OCI-LY7 (cell line): ENCODE measurements at regions not wholly inside any gene's neighbourhood (a gene's known extent, or its start where the extent isn't known, plus 50 kb on each side); places are given as distances from the start of the nearest gene placed in this dataset.

Experiments used
- BruUV-seq: library from RNA; stranded (reverse); fragments of 400-500 nt; replicated peaks from 2 replicates; lab custom pipeline; 2021; lab: Mats Ljungman, UMichigan
- CTCF ChIA-PET: fragments of 300-600 bp; sonication (Branson Sonifier 250); formaldehyde crosslinking; loops from one replicate; lab custom pipeline; 2022; ENCODE audit warnings: antibody characterized with exemption; ENCODE audit not compliant: unreplicated experiment; lab: Charles Lee
- POLR2A ChIA-PET: fragments of 300-600 bp; sonication (Branson Sonifier 250); formaldehyde crosslinking; loops from one replicate; lab custom pipeline; 2022; ENCODE audit warnings: antibody characterized with exemption; lab: Charles Lee
- DNase-seq: peaks from one replicate; pipeline ENCODE4 v3.0.0-alpha.2; 2015; ENCODE audit warnings: low spot score
- H2AFZ ChIP-seq: fragments of 200-600 bp; sonication (generic), shearing (Covaris generic); 2 replicates; pipeline ENCODE4 v1.6.1; 2014; ENCODE audit warnings: mild to moderate bottlenecking, antibody characterized with exemption, low read length, moderate library complexity
- H3K27ac ChIP-seq: fragments of 200-600 bp; sonication (generic); 2 replicates; pipeline ENCODE4 v1.5.1; 2014; ENCODE audit warnings: mixed run types, low read depth, mild to moderate bottlenecking, moderate library complexity, low read length, inconsistent platforms; ENCODE audit not compliant: poor library complexity, severe bottlenecking
- H3K36me3 ChIP-seq: fragments of 200-600 bp; sonication (generic); 2 replicates; pipeline ENCODE4 v1.6.1; 2014; ENCODE audit warnings: mild to moderate bottlenecking, antibody characterized with exemption, low read length, moderate library complexity, mixed read lengths; ENCODE audit not compliant: insufficient read depth
- H3K4me1 ChIP-seq: fragments of 200-600 bp; sonication (generic); 2 replicates; pipeline ENCODE4 v1.5.1; 2014; ENCODE audit warnings: mild to moderate bottlenecking, low read length; ENCODE audit not compliant: insufficient read depth, poor library complexity, severe bottlenecking
- H3K4me2 ChIP-seq: fragments of 200-600 bp; sonication (generic); 2 replicates; pipeline ENCODE4 v1.6.1; 2014; ENCODE audit warnings: mild to moderate bottlenecking, low read length
- H3K4me3 ChIP-seq: fragments of 200-600 bp; sonication (generic); 2 replicates; pipeline ENCODE4 v1.5.1; 2014; ENCODE audit warnings: mild to moderate bottlenecking, low read depth, low read length; ENCODE audit not compliant: poor library complexity, severe bottlenecking
- H3K79me2 ChIP-seq: fragments of 200-600 bp; sonication (generic); 2 replicates; pipeline ENCODE4 v1.6.1; 2016; ENCODE audit warnings: low read depth, mild to moderate bottlenecking, low read length, moderate library complexity, mixed read lengths; ENCODE audit not compliant: insufficient read depth
- H3K9me2 ChIP-seq: fragments of 200-600 bp; sonication (generic); 2 replicates; pipeline ENCODE4 v1.6.1; 2016; ENCODE audit warnings: mild to moderate bottlenecking, low read length, mixed read lengths; ENCODE audit not compliant: insufficient read depth
- H3K9me3 ChIP-seq: fragments of 200-600 bp; sonication (generic); 2 replicates; pipeline ENCODE4 v1.6.1; 2014; ENCODE audit warnings: mild to moderate bottlenecking, mixed run types, low read length, mixed read lengths
- H4K20me1 ChIP-seq: fragments of 200-600 bp; sonication (generic); 2 replicates; pipeline ENCODE4 v1.6.1; 2014; ENCODE audit warnings: mild to moderate bottlenecking, antibody characterized with exemption, low read length, moderate library complexity, mixed read lengths; ENCODE audit not compliant: insufficient read depth
- CTCF ChIP-seq: fragments of 200-600 bp; sonication (generic); conservative IDR thresholded peaks from 2 replicates; pipeline ENCODE4 v1.5.1; 2014; ENCODE audit warnings: mild to moderate bottlenecking, antibody characterized with exemption, low read length, moderate library complexity, mixed read lengths
- EZH2phosphoT487 ChIP-seq: fragments of 200-600 bp; sonication (generic); IDR thresholded peaks from 2 replicates; pipeline ENCODE4 v1.6.1; 2018; ENCODE audit warnings: low read depth, borderline replicate concordance, mild to moderate bottlenecking, mixed run types, antibody characterized with exemption, low read length, moderate library complexity, mixed read lengths
- intact Hi-C: fragments of 100-400 bp; cut with micrococcal nuclease; formaldehyde crosslinking; loops from one replicate; pipeline ENCODE4 v1.10.0; 2022; ENCODE audit not compliant: unreplicated experiment

- TF ChIP-seq CTCF = no peak
- no peak for TF ChIP-seq EZH2phosphoT487
- H3K4me3 ChIP-seq = no peak overlapping the region
- BruUV-seq = no TSS peak
- no peaks in the 10 kb centered on the region for H3K9me3 ChIP-seq
- no peak overlapping the region for H2AFZ ChIP-seq
- H4K20me1 ChIP-seq = no peaks in the 10 kb centered on the region
- H3K27ac ChIP-seq = no peak overlapping the region
- POLR2A ChIA-PET = no interaction called here
- no peaks in the 10 kb centered on the region for H3K36me3 ChIP-seq
- intact Hi-C loops = no loop called here
- no peaks in the 10 kb centered on the region for H3K79me2 ChIP-seq
- no peak overlapping the region for H3K4me2 ChIP-seq
- no peaks in the 10 kb centered on the region for H3K9me2 ChIP-seq
- no peak for DNase-seq
- no peaks in the 10 kb centered on the region for H3K4me1 ChIP-seq
- CTCF ChIA-PET = no interaction called here
Measured at GRCh38 chrX:112259375-112259774, 176.8 kb upstream of the TRPC5 start.

GRCh38 chrX:112254896-112255295 is 172.3 kb upstream of the TRPC5 start:
- Histone ChIP-seq H2AFZ (no peak overlapping the region), H3K9me3 (no peaks in the 10 kb centered on the region), H3K4me3 (no peak overlapping the region), H3K4me1 (no peaks in the 10 kb centered on the region), H3K27ac (no peak overlapping the region), H4K20me1 (no peaks in the 10 kb centered on the region), H3K36me3 (no peaks in the 10 kb centered on the region), H3K9me2 (no peaks in the 10 kb centered on the region), H3K79me2 (no peaks in the 10 kb centered on the region), H3K4me2 (no peak overlapping the region)
- ChIA-PET POLR2A (no interaction called here), CTCF (no interaction called here)
- intact Hi-C loops = no loop called here
- no peak for DNase-seq
- TF ChIP-seq EZH2phosphoT487 = no peak
- BruUV-seq = no TSS peak

- ChIA-PET CTCF (no interaction called here), POLR2A (interaction anchor here (1.0 kb wide), 1 partner anchor 9 kb away, joined by 3 read pairs; no protein-coding TSS in a partner anchor)
- Histone ChIP-seq H3K79me2 (no peaks in the 10 kb centered on the region), H2AFZ (no peak overlapping the region), H3K27ac (no peak overlapping the region), H3K4me3 (no peak overlapping the region), H3K9me3 (no peaks in the 10 kb centered on the region), H3K36me3 (no peaks in the 10 kb centered on the region), H3K4me2 (no peak overlapping the region), H4K20me1 (no peaks in the 10 kb centered on the region), H3K4me1 (no peaks in the 10 kb centered on the region), H3K9me2 (no peaks in the 10 kb centered on the region)
- no peak for DNase-seq
- BruUV-seq = no TSS peak
- TF ChIP-seq CTCF (no peak), EZH2phosphoT487 (no peak)
- intact Hi-C loops = no loop called here
Measured at GRCh38 chrX:112247714-112248113, 165.1 kb upstream of the TRPC5 start.
